Testis (tissue), 2 donors: ENCODE measurements at regions not wholly inside any gene's neighbourhood (a gene's known extent, or its start where the extent isn't known, plus 50 kb on each side); places are given as distances from the start of the nearest gene placed in this dataset.

Experiments
- POLR2A ChIP-seq: fragments of 450-650 bp; IDR thresholded peaks from one replicate; pipeline ENCODE4 v1.6.1; 2017; ENCODE audit warnings: antibody characterized with exemption, mild to moderate bottlenecking, moderate library complexity
- TF ChIP-seq, protein P1 (sequence below), 3 experiments: fragments of 450-650 bp in 2 of 3; fragments of 200-600 bp in 1 of 3; sonication (generic) in 1 of 3; IDR thresholded peaks; one replicate each; pipeline ENCODE4 v1.5.1; 2016 to 2019; ENCODE audit warnings: antibody characterized with exemption in 3 of 3, mild to moderate bottlenecking in 2 of 3, moderate library complexity in 1 of 3

DNA sequence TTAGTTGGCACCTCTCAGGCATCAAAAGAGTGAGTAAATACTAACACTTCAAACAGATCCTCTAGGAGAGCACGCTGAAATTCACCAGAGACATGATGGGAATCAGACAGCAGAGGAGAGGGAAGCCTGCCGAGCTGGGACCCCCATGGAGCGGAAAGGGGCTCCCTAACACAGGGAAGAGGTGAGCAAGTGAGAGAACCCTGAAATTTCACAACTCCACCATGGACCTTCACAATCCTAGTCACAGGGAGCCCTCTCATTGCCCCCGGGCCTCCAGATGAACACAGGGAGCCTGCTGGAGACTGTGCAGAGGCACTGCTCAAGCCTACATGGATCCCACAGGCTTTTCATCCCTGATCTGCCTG, 59.2 kb upstream of the ANTXRL start:
- TF ChIP-seq, protein P1, sequence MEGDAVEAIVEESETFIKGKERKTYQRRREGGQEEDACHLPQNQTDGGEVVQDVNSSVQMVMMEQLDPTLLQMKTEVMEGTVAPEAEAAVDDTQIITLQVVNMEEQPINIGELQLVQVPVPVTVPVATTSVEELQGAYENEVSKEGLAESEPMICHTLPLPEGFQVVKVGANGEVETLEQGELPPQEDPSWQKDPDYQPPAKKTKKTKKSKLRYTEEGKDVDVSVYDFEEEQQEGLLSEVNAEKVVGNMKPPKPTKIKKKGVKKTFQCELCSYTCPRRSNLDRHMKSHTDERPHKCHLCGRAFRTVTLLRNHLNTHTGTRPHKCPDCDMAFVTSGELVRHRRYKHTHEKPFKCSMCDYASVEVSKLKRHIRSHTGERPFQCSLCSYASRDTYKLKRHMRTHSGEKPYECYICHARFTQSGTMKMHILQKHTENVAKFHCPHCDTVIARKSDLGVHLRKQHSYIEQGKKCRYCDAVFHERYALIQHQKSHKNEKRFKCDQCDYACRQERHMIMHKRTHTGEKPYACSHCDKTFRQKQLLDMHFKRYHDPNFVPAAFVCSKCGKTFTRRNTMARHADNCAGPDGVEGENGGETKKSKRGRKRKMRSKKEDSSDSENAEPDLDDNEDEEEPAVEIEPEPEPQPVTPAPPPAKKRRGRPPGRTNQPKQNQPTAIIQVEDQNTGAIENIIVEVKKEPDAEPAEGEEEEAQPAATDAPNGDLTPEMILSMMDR (IDR thresholded peaks at IDR 0.05) = no peak
- no peak for TF ChIP-seq POLR2A
